HG03025 (cell line): ENCODE measurements at regions not wholly inside any gene's neighbourhood (a gene's known extent, or its start where the extent isn't known, plus 50 kb on each side); places are given as distances from the start of the nearest gene placed in this dataset.
"Not testable (repeated sequence)": the region's sequence is repeated elsewhere in the genome, so short reads cannot be mapped to it uniquely, and the experiment has no call there.

Experiments
- ATAC-seq: cut with Tn5 transposase; IDR thresholded peaks from one replicate; pipeline ENCODE4 v1.9.1; 2021; ENCODE audit warnings: mild to moderate bottlenecking, moderate library complexity; ENCODE audit not compliant: unreplicated experiment, low FRiP score

DNA sequence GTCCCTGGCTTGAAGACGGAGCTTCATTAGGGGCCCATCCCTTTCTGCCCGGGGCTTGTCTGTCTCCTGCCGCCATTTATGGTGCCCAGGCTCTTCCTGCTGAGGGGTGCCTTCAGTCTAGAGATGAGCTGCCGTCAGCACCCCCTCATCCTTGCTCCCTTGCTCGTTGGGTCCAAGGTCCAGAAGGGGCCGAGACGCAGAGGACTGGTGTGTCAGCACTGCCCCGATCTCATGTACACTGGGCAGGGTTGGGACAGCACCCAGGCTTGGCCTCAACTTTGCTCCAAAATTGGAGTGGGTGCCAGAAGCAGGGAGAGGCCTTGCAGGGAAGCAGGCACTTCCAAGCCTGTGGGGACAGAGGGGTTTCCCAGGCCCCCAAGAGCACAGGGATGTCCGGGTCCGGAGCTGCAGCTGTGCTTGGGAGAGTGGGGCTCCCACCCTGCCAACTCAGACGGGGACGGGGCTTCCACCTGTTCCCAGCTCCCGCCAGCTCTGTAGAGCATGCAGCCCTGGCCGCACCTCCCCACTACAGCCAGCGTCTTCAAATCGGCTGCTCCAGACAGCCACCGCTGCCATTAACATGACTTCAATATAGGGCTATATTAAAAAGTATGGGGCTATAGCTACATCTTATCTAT lies 488.8 kb downstream of the TENT5A start:
- ATAC-seq, result no peak

DNA sequence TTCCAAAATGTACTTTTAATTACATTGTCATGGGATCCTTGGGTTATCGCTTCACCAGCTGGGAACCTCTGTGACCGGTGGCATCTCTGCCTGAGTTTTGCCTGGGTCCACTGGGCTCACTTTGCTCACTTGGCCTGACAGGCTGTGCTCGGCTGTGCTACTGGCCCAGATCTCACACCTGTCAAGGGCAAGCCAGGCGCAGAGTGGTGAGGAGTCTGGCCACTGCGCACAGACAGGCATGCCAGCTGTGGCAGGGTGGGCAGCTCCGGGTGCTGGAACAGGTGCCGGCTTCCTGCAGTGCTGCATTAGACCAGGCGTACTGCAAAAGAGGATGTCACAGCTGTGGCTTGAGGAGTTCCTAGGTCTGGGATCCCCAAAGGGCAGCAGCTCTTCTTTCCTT lies 489.8 kb downstream of the TENT5A start:
- ATAC-seq, result no peak

- ATAC-seq, result not testable (repeated sequence)
These were observed 496.3 kb downstream of the TENT5A start for GRCh38 chr6:81256223-81256622.

GRCh38 chr6:81253821-81254220 lies 498.7 kb downstream of the TENT5A start:
- no peak for ATAC-seq

DNA sequence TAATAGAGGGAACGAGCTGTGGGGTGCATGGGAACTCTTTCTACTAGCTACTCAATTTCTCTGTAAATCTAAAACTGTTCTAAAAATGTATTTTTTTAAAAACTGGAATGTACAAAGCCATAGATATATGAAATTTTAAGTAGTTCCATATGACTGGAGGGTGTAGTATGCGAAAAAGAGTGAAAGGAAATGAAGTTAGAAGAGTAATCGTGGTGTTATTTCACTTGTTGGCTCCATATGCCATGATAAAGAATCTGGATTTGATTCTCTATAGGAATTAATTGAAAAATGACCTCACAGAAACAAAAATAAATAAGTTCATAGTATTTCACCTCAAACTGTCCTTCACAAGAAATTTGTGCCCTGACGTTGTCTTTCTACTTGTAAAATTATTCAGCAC lies 500.2 kb downstream of the TENT5A start:
- no peak for ATAC-seq

- ATAC-seq, result no peak
These were observed 506.3 kb downstream of the TENT5A start for GRCh38 chr6:81246200-81246599.

- ATAC-seq, result no peak
These were observed 509.9 kb downstream of the TENT5A start for GRCh38 chr6:81242624-81243023.

- ATAC-seq, result no peak
These were observed 511.1 kb downstream of the TENT5A start for GRCh38 chr6:81241126-81242041.

DNA sequence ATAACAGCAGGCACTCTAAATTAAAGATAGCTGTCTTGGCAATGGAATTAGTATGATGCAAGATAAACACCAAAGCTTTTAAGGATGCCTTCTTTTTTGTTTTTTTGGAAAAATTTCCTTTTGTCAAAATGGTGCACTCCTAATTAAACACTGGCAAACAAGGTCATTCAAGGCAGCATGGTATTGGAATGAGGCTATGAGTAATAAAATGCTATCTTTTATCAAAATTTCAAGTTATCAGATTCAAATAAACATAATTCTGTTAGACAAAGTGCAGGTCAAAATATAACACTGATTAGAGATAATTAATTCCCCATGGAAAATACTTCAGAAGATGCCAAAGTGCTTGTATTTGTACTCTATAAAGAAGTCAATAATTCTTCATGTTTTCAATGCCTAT lies 514.1 kb downstream of the TENT5A start:
- ATAC-seq, result no peak

- ATAC-seq, result no peak
These were observed 515.3 kb downstream of the TENT5A start for GRCh38 chr6:81237226-81237625.

- ATAC-seq, result no peak
These were observed 517.0 kb downstream of the TENT5A start for GRCh38 chr6:81235512-81235911.

DNA sequence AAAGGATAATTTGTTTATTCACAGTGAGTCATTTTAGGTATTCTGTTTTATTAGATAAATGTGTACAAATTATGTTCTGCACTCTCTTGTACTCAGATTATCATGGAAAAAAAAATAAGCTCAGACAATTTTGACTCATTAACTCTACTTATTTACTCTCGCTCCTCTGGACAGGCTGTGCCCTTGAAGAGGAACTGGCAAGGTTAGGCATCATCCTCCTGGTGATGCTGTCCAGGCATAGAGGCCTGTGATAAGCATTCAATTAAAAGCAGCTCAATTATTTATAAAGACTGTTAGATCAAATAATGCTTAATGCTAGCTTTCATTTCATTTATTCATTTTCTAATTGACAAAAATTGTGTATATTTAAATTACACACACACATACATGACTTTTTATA lies 518.5 kb downstream of the TENT5A start:
- ATAC-seq, result no peak

- ATAC-seq, result no peak
These were observed 523.4 kb downstream of the TENT5A start for GRCh38 chr6:81228912-81229555.

DNA sequence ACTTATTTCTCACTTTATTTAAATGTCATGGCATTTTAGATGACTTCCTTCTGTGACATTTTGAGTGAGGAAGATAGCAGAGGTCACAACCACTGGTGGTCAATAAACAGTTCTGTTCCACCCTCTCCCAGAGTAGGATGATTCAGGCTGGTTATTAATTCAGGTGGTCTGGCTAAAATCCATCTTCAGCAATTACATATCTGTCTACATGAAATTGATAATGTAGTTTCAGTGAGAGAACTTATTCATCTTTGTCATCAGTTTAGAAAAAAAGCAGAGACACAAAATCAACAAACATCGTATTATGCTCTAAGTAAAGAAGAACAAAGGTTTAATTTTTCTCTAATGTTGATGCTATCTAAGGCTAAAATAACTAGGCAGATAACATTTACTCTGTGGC lies 525.5 kb downstream of the TENT5A start:
- ATAC-seq, result no peak

DNA sequence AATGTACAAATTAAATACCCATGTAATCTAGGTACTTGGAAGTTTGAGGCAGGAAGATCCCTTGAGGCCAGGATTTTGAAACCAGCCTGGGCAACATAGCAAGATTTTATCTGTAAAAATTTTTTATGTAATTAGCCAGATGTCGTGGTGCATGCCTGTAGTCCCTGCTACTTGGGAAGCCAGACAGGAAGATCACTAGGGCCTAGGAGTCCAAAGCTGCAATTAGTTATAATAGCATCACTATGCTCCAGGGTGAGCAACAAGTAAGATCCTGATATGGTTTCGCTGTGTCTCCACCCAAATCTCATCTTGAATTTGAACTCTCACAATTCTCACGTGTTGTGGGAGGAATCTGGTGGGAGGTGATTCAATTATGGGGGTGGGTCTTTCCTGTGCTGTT lies 535.8 kb downstream of the TENT5A start:
- no peak for ATAC-seq

- ATAC-seq, result no peak
These were observed 537.4 kb downstream of the TENT5A start for GRCh38 chr6:81215092-81215432.

DNA sequence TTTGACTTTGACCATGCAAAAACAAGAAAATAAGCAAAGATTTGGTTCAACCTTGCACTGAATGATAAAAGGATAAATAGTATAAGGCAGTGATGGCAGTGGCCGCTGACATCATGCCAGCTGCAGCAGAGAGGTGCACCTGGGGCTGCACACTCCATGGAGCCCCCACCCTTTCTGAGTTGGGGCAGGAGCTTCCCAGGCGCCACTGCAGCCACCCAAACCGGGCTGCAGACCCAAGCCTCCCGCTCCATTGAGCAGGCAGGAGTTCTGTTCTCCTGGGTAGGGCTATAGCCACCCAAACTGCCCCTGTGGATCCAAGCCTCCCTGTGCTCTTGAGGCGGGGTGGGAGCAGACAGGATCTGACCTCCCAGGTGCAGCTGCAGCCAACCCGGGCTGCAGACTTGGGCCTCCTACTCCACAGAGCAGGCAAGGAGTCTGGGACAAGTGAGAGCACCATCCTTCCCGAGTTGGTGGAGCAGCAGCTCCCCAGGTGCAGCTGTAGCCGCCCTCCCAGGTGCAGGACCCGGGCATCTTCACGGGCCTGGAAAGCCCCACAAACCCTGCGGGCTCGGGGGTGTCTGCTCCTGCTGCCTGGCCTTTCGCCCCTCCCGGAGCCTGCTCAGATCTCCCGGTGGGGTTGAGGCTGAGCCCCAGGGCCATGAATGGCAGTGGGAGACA lies 537.9 kb downstream of the TENT5A start:
- ATAC-seq, result no peak

- ATAC-seq, result no peak
These were observed 547.8 kb downstream of the TENT5A start for GRCh38 chr6:81204731-81205130.

DNA sequence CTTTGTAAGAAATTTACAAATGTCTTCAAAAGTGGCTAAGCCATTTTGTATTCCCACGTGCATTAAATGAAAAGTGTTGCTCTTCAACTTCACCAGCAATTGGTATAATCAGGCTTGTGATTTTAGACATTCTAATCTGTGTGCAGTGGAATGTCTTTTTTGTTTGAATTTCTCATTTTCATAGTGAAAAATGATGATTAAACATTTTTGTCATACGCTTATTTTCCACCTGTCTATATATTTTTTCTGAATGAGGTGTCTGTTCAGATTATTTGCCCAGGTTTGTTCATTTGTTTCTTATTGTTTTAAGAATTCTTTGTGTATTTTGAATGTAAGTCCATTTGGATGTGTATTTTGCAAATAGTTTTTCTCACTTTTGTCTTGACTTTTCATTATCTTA lies 558.1 kb downstream of the TENT5A start:
- no peak for ATAC-seq

- no peak for ATAC-seq
These were observed 580.3 kb downstream of the TENT5A start for GRCh38 chr6:81172056-81172740.
